ENCODE measurements at regions not wholly inside any gene's neighbourhood (a gene's known extent, or its start where the extent isn't known, plus 50 kb on each side); places are given as distances from the start of the nearest gene placed in this dataset.

- no peak for TF ChIP-seq CTCF (IDR thresholded peaks at IDR 0.05)
- TF ChIP-seq POLR2A (IDR thresholded peaks at IDR 0.05): no peak
These were observed 104.1 kb upstream of the ADCY1 start for GRCh38 chr7:45470031-45470430.

Data from gastroesophageal sphincter (tissue), 3 donors.